8988T (cell line): ENCODE measurements at regions not wholly inside any gene's neighbourhood (a gene's known extent, or its start where the extent isn't known, plus 50 kb on each side); places are given as distances from the start of the nearest gene placed in this dataset.

Experiments
- DNase-seq: peaks from one replicate; pipeline ENCODE4 v3.0.0; 2011

DNA sequence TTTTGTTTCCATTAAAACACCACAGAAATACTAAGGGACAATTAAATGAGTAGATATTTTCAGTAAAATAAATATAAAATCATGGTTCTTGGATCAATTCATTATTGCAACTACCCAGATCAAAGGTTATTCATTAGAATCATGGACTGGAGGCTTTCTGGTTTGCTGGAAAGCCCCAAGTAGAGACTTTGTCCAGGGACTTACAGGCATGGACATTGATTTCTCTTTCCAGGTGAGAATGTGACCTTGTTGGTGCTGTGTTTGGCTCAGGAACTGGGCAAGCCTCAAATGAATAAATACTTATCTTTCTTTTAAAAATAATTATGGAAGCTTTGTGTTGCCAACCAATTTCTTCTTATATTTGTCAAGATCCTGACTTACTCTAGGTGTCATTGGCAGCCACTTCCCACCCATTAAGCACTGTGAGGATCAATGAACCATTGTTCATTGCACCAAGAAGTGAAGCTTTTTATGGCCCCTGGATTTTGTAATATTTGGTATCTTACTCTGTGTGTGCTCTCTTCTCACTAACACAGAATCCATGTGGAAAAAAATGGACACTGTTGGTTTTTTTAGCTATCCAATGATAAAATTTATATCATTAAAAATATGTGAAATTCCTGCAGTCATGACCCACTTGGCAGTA, 205.8 kb upstream of the NRXN1 start:
- no peak for DNase-seq

DNA sequence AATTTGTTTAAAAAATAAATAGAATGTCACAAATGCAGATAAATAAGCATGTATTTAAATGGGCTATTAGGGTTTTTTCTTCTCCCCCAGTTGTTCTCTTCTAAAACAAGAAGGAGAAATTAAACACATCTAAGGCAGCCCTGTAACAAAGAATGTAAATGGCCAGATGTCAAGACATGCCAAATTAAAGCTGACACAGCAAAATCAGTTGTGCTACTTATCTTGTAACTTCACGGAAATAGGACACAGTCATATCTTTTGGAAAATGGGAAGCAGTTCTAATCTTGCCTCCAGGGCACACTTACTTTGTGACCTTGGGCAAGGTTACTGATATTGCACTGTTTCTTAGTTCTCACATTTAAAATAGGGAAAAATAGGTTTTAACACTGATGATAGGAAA, 200.1 kb upstream of the NRXN1 start:
- no peak for DNase-seq

DNA sequence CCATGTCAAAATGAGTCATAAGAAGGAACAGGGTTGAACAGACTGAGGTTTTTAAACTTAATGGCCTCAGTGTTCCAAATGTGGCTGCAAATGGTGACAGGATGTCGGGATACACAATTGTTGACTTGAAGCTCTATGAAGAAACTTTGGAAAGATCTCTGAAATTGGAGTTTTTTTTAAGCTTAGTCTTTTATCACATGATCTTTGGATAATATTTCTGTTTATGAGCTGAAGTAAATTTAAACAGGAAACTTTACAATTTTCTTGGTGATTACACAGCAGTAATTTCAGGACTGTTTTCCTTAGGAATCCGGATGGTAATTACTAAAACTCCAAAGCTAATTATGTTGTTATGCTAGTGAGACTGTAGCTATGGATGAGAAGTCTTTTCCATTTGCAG, 199.1 kb upstream of the NRXN1 start:
- DNase-seq, result no peak

DNA sequence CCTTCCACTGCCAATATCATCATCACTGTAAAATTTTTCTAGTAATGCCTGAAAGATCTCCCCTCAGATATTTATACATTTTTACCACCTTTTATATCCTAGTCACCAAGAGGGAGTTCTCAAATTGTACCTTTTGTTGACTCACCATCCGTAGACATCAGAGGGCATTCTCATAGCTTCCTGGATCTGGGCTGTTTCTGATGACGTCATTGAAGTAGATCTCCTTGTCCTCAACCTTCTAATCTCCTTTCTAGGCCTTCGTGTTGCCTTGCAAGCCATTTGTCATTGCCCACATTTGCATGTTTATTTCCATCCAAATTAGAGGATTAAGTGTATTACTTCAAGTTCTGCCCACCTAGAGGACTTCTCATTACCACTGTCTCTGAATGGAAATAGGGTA, 193.4 kb upstream of the NRXN1 start:
- no peak for DNase-seq

DNA sequence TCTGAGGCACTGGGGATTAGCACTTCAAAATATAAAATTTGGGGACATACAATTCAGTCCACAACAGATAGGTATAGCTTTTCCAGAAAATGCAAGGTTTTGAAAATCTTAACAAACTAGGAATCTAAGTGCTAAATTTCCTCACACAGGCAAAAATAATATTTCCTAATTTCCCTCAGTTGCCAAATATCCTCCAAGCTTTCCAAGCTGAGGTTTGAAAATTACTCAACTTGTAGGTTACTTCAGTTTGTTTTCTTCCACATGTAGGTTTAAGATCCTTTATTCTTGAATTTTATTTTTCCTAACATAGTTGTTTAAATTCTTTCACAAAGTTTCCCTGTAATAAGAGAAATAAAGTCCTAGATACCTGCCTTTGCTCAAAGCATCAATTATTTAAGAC, 192.9 kb upstream of the NRXN1 start:
- DNase-seq, result no peak

DNA sequence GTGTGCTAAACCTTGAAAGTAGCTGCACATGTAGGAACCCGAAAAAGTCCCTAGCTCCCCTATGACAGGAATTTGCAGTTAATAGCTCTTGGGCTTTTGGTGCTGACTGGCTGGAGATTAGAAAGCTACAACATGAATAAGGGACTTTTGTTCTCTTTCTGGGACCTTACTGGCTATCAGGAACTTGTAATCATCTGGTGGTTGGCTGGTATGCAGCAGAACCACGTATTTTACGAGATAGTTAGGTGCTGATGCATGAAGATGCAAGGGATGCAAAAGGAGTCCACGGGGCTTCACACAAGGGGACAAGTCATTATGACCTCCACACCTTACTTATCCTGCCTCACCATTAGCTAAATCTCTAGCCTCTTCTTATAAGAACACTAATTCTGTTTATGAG, 190.2 kb upstream of the NRXN1 start:
- no peak for DNase-seq

DNA sequence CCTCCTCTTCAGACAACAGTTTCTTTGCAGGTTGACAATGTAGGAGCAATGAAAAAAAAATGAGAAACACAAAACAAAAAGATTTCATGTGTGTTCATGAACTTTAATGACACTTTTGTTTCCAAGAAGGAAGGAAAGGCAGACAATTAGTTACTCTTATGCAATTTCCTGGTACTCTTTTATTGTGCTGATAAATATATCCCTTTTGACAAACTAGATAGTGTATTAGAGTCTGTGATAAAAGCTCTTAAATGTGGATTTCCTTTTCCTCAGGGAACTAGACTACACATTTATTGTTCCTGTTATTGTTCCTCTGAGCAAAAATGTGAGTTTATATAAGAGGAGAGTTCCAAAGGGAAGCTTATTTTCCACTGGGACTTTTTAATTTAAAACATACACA, 188.7 kb upstream of the NRXN1 start:
- no peak for DNase-seq

DNA sequence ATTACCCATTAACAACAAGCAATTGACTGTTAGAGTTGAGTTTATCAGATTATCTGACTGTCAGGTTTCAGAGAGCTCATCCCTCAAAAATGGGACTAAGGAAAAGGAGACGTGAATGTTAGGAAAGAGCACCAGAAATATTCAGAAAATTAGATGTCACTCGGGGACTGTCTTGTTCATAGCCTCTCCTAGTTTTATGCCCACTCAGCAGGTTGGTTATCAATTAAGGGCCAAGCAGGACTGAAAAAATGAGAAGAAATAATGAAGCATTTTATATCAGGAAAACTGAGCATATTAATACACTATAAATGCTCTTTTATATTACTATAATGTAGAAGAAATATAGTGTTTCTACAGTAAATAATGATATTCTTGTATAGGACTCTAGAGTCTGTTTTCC, 188.1 kb upstream of the NRXN1 start:
- no peak for DNase-seq

DNA sequence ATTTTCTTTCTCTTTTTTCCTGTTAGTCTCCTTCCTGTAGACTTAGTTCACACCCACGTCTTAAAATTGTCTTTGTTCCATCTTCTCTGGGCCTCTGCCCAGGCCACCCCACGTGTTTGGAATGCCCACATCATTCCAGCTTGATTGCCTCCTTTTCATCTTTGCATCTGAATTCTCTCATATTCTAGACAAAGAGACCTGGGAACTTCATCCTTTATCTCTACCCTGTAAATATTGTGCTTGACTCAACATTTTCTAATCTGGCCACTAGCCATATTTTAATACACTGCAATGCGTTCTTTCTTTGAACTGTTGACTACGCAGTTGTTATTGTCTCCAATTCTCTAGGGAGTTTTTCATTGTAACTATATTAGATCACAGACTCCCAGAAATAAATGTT, 187.5 kb upstream of the NRXN1 start:
- DNase-seq, result no peak

DNA sequence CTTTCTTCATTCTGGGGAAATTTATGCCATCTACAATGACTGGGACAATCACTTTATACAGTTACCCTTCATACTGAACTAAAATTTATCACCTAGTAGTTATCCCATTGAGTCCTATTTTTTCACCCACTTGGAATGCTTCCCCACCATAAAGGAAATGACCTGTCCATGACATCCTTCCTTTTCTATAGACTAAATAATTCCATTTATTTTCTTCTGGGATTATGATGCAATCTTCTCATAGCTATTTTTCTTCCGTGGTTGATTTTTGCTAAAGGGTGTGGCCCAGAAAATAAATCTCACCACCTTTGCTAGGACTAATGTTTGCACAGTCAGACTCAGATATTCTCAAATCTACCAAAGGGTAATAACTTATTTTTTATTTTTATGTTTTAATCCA, 186.1 kb upstream of the NRXN1 start:
- no peak for DNase-seq

DNA sequence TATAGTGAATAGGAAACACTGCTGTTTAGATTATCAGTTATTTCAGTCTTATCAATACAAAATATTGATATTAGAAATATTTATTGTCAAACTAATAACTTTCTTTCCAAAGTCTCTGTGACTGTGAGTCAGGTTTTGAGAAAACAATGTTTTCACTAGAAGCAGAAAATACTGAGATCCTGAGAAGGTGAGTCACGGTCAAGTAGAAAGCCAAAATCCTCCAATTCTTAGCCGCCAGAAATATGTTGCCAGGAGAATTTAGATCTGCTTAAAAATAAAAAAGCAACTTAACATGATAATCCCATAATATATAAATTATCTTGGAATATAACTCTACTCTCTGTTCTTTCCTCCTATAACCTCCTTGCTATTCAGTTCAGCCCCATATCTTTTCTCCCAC, 181.9 kb upstream of the NRXN1 start:
- DNase-seq, result no peak

DNA sequence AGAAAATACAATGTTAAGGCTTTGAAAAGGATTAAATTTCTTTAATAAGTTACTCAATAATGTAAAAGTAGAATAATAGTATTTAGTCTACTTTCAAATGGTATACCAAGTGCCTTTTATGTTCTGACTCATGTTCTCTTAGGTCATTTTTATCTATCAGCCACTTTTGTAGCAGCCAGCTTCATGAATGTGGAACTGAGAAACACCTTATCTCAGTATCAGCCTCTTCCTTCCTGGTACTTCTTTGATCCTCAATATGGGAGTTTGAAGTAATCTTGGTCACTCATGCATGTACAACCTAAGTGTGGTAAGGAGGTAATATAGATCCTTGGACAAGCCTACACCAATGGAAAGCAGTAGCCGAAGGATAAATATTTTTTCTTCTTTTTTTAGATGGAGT, 180.4 kb upstream of the NRXN1 start:
- no peak for DNase-seq

DNA sequence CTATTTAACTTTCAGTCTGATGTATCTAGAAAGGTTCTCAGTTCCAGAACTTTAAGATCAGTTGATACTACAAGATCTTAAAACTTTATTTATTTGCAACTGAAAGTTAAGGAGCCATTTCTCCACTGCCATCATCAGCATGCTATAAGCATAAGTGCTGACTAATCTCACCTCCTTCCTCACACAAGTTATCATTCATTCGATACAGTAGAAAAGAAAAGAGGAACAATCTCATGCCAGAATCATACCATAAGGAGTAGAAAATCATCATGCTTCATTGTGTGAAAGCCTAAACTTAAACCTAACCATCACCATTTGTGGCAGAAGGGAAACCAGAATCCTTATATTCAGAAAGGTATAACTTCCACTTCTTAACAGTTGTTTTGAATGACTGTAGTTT, 176.6 kb upstream of the NRXN1 start:
- no peak for DNase-seq

DNA sequence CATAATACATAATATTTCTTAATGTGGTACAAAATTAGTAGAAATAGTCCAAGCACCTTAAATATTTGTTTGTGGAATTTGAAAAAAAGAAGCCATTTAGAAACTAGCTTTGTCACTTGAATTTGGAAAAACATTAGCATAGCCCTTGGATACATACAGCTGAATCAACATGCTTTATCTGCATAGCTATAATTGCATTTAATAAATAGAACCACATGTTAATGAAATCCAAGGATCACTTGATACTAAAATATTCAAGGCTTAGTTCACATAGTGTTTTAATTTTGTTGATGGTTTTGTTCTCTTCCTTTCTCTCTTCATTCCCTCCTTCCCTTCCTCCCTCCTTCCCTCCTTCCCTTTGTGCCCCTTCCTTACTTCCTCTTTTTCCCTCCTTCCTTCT, 169.4 kb upstream of the NRXN1 start:
- DNase-seq, result no peak

DNA sequence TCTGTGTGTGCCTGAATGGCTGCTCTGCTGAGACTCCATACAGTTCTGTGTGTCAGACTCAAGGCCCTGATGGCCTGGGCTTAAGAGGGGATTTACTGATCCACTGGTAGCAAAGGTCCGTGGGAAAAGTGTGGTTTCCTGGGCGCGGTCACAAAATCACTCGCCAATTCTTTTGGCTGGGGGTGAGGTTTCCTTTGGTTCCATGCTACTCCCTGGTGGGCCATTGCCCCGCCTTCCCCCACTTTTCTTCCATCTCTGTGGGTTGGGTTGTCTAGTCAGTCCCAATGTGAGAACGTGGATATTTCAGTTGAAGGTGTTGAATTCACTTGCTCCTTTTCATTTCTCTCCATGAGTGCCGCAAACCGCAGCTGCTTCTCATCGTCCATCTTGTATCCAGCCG, 162.7 kb upstream of the NRXN1 start:
- DNase-seq, result no peak

DNA sequence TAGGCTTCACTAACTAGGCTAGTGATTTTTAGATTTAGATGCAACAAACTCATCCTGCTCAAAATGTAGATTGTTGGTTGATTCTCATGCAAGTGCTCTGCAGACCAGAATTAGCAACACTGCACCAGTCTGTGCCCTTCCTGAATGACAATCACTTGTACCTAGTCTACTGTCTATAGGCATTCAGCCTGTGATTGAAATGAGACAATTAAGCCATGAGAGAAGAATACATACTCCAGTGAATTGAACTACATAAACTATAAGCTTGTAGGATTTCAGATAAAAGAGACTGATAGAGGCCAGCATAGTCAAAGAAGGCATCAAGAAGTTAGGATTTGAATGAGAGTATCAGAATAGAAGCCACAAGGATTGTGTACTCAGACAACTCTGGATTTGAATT, 138.3 kb upstream of the NRXN1 start:
- no peak for DNase-seq

DNA sequence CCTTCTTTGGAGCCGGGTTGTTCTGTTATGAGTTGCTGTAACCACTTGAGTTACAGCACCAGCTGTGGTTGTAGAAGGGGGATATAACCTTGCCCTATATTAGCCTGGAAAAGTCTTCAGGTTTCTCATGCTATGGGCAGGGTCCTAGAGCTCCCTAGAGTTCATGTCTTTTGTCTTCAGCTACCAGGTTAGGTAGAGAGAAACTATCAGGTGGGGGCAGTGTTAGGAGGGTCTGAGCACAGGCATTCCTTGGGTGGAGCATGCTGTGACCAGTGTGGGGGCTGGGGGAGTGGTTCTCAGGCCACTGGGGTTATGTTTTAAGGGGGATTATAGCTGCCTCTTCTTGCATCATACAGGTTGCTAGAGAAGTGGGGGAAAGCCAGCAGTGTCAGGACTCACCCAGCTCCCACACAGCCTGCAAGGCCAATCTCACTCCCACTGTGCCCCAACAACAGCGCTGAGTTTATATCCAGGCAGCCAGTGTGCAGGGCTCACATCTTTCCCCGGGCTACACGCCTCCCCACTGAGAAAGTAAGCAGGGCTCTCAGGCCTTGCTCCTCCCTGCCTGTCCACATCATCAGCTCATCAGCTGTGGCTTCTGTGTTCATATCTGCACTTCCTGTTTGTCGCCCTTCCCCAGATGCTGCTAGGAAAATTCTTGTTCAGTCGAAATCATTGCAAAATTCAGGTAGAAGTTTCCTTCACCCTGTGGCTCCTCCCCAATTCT, 133.8 kb upstream of the NRXN1 start:
- no peak for DNase-seq

DNA sequence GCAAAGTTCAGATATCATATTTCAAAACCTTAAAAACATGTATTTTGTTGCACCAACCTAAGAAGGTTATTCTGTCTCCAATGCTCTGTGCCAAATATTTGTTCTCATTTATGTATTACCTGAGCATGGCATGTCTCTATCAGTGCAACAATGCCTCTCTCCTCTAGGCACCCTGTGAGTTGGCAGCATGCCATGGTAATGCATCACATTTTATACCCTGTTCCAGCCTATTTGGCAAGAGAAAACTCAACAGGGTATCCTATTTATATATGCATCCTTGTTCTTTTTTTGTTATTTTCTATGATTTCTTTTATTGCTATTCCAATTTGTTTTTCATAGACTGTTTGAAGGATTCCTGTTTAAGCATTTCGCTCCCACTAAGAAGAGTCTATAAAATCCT, 126.3 kb upstream of the NRXN1 start:
- no peak for DNase-seq

DNA sequence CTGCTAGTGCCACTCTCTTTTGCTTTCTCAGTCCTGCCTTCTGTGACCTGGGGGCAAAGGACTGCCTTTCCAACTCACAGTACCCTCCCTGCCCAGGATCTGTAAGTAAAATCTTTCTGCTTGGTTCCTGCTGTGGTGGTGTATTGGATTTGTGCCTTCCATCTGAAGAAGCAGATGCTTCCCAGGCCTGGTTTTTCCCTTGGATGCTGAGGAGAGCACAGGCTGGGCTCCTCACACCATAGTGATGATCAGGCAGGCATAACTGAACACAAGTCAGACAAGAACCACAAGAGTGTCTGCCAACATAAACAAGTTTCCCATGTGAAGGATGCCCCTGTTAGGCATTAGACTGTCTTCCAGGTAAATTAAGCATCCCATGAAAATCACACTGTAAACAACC, 121.3 kb upstream of the NRXN1 start:
- no peak for DNase-seq

DNA sequence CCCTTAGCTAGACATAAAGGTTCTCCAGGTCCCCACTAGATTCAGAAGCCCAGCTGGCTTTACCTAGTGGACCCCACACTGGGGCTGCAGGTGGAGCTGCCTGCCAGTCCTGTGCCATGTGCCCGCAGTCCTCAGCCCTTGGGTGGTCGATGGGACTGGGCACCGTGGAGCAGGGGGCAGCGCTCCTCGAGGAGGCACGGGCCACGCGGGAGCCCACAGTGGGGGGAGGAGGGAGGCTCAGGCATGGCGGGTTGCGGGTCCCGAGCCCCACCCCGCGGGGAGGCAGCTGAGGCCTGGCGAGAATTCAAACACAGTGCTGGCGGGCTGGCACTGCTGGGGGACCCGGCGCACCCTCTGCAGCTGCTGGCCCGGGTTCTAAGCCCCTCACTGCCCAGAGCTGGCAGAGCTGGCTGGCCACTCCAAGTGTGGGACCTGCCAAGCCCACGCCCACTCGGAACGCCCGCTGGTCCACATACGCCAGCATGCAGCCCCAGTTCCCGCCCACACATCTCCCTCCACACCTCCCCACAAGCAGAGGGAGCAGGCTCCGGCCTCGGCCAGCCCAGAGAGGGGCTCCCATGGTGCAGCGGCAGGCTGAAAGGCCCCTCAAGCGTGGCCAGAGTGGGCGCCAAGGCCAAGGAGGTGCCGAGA, 119.7 kb upstream of the NRXN1 start:
- no peak for DNase-seq

DNA sequence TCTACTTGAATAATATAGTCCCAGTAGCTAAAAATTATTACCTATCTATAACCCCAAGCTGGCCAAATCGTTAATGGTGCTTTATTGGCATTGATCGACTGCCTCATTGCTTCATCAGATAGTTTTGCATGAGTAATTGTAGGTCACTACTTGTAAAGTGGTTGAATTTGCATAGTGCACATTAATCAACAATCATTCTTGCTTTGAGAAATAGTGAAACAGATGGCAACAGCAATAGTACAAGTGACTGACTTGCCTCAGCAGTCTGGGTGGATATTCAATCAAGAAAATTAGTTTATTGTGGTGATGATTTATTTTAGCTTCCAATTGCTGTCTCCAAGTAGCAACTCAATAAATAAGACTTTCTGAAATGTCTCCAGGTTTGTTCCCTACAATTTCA, 117.8 kb upstream of the NRXN1 start:
- no peak for DNase-seq

DNA sequence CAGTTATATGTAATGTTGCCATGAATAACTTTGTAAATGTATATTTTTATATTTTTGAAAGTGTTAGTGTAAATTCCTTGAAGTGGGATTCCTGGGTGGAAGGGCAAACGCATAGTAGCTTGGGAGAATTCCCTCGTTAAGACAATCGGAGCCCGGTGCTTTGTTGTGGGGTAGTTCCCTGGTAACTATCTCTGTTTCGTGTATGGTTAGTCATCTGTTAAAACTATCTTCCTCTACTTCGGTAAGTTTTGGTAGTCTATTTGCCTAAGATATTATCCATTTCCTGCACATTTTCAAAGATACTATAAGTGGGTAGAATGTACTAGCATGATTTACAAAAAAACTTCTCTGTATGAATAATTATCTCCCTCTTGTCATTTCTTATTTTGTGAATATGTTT, 113.8 kb upstream of the NRXN1 start:
- no peak for DNase-seq

DNA sequence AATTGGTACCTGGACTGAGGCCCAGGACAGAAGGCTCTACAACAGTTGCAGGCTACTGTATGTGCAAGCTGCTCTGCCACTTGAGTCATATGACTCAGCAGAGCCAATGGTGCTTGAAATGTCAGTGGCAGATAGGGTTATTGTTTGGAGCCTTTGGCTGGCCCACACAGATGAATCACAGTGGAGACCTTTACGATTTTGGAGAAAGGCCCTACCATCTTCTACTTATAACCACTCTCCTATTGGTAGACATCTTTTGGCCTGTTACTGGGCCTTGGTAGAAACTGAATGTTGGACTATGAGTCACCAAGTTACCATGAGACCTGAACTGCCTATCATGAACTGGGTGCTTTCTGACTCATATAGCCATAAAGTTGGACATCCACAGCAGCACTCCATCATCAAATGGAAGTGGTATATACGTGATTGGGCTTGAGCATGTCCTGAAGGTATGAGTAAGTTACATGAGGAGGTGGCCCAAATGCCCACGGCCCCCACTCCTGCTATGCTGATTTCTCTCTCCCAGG, 88.9 kb upstream of the NRXN1 start:
- DNase-seq, result no peak

DNA sequence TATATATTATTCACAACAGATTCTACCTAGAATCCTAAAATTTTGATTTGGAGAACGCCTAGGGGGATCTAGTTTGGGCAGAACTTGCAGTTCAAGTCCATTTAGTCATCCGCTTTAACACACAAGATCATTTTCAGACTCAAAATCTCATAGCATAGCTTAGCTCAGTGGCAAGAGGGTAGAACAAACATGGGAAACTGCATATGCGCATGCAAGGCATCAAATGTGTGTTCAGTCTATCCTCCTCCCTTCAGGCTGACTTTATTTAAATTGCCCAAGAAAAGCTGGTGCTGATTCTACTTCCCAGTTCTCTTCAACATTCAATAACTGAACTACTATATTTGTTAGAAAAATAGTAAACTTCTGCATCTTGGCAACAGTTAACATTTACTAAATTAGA, 79.6 kb upstream of the NRXN1 start:
- DNase-seq, result no peak

DNA sequence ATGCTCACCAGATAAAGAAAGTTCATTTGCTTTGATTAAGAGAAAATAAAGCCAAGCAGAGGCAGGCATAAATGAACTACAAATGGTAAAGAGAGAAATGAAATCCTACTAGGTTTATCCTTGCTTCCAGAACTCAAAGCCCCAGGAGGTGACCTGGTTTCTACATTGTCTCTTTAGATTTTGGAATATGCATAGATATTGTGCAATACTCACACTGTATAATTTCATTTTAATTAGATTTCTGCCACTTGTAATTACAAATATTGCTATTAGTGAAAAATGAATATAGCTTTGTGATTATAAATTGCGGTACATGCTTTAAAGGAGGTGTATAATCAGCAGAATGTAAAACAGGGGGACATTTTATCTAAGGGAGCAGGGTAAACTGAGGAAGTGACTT, 76.9 kb upstream of the NRXN1 start:
- DNase-seq, result no peak
